ENCODE measurements at regions not wholly inside any gene's neighbourhood (a gene's known extent, or its start where the extent isn't known, plus 50 kb on each side); places are given as distances from the start of the nearest gene placed in this dataset.

GRCh38 chr2:194697439-194697838, 959.6 kb upstream of the SLC39A10 start:
- ChIA-PET POLR2A (no interaction called here), CTCF (no interaction called here)
- no peaks in the 10 kb centered on the region for H3K36me3 Mint-ChIP-seq (ENCODE audit: low read depth)
- TF ChIP-seq CTCF (IDR thresholded peaks at IDR 0.05), result no peak
- no peaks in the 10 kb centered on the region for H3K4me1 Mint-ChIP-seq
- ATAC-seq (ENCODE audit: low read depth), result no peak
- DNase-seq, result no peak
- no peaks in the 10 kb centered on the region for H3K9me3 Mint-ChIP-seq
- no peak overlapping the region for H3K4me3 Mint-ChIP-seq
- intact Hi-C loops (cut with micrococcal nuclease), result no loop called here
- no peak overlapping the region for H3K27ac Mint-ChIP-seq
- H3K27me3 Mint-ChIP-seq, result no peaks in the 10 kb centered on the region

DNA sequence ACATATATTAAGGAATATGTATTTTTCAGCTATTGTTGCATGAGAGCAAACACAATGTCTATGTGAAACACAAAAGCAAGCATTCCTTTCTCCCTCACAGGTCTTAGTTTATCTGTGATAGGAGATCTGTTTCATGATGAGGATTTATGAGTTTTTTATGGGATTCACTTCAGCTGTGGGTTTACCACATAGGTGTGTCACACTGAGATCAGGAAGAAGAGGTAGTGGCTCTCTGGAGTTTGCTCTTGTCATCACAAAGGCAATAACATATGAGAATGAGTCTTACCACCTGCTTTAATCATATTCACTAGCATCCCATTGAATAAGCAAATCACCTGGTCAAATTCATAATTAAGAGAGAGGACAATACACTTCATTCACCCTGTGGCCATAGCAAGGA, 960.3 kb upstream of the SLC39A10 start:
- intact Hi-C loops (cut with micrococcal nuclease), result no loop called here
- H3K27ac Mint-ChIP-seq, result no peak overlapping the region
- POLR2A ChIA-PET, result no interaction called here
- TF ChIP-seq CTCF (IDR thresholded peaks at IDR 0.05), result no peak
- H3K4me1 Mint-ChIP-seq, result no peaks in the 10 kb centered on the region
- ATAC-seq (ENCODE audit: low read depth) (no peak), DNase-seq (no peak)
- H3K27me3 Mint-ChIP-seq, result no peaks in the 10 kb centered on the region
- CTCF ChIA-PET, result no interaction called here
- H3K4me3 Mint-ChIP-seq, result no peak overlapping the region
- no peaks in the 10 kb centered on the region for H3K9me3 Mint-ChIP-seq
- no peaks in the 10 kb centered on the region for H3K36me3 Mint-ChIP-seq (ENCODE audit: low read depth)

GRCh38 chr2:194686569-194686968, 970.5 kb upstream of the SLC39A10 start:
- no peak for TF ChIP-seq CTCF (IDR thresholded peaks at IDR 0.05)
- H3K4me3 Mint-ChIP-seq, result no peak overlapping the region
- H3K27ac Mint-ChIP-seq, result no peak overlapping the region
- no peaks in the 10 kb centered on the region for H3K9me3 Mint-ChIP-seq
- H3K4me1 Mint-ChIP-seq, result no peaks in the 10 kb centered on the region
- no peak for ATAC-seq (ENCODE audit: low read depth)
- intact Hi-C loops (cut with micrococcal nuclease), result no loop called here
- no peaks in the 10 kb centered on the region for H3K27me3 Mint-ChIP-seq
- CTCF ChIA-PET, result no interaction called here
- POLR2A ChIA-PET, result no interaction called here
- H3K36me3 Mint-ChIP-seq (ENCODE audit: low read depth), result no peaks in the 10 kb centered on the region
- no peak for DNase-seq

GRCh38 chr2:194674043-194674442, 983.0 kb upstream of the SLC39A10 start:
- DNase-seq (no peak), ATAC-seq (ENCODE audit: low read depth) (no peak)
- Mint-ChIP-seq H3K9me3 (no peaks in the 10 kb centered on the region), H3K27ac (no peak overlapping the region), H3K36me3 (ENCODE audit: low read depth) (no peaks in the 10 kb centered on the region), H3K27me3 (no peaks in the 10 kb centered on the region), H3K4me3 (no peak overlapping the region), H3K4me1 (no peaks in the 10 kb centered on the region)
- POLR2A ChIA-PET, result no interaction called here
- CTCF ChIA-PET, result no interaction called here
- intact Hi-C loops (cut with micrococcal nuclease), result no loop called here
- TF ChIP-seq CTCF (IDR thresholded peaks at IDR 0.05), result no peak

- H3K36me3 Mint-ChIP-seq (ENCODE audit: low read depth), result no peaks in the 10 kb centered on the region
- TF ChIP-seq CTCF (IDR thresholded peaks at IDR 0.05), result no peak
- ChIA-PET POLR2A (no interaction called here), CTCF (no interaction called here)
- intact Hi-C loops (cut with micrococcal nuclease), result no loop called here
- no peak overlapping the region for H3K4me3 Mint-ChIP-seq
- no peaks in the 10 kb centered on the region for H3K4me1 Mint-ChIP-seq
- H3K27me3 Mint-ChIP-seq, result no peaks in the 10 kb centered on the region
- no peak overlapping the region for H3K27ac Mint-ChIP-seq
- no peak for ATAC-seq (ENCODE audit: low read depth)
- DNase-seq, result no peak
- H3K9me3 Mint-ChIP-seq, result no peaks in the 10 kb centered on the region
Observed at GRCh38 chr2:194672994-194673393, 984.0 kb upstream of the SLC39A10 start.
